NB4 (cell line): ENCODE measurements at regions not wholly inside any gene's neighbourhood (a gene's known extent, or its start where the extent isn't known, plus 50 kb on each side); places are given as distances from the start of the nearest gene placed in this dataset.

ENCODE experiments used
- DNase-seq: peaks from one replicate; pipeline ENCODE4 v3.0.0; 2010; ENCODE audit warnings: low read depth
- H3K4me3 ChIP-seq: one replicate; pipeline ENCODE4 v1.5.1; 2011; ENCODE audit warnings: mild to moderate bottlenecking, low read depth, low read length, moderate library complexity
- MYC ChIP-seq: IDR thresholded peaks from 2 replicates; pipeline ENCODE4 v1.6.1; 2011; ENCODE audit warnings: low read depth, low read length
- POLR2A ChIP-seq: IDR thresholded peaks from 2 replicates; pipeline ENCODE4 v1.6.1; 2011; ENCODE audit warnings: mild to moderate bottlenecking; ENCODE audit not compliant: insufficient read length; ENCODE audit errors: extremely low read depth
- TF ChIP-seq, protein P1 (sequence below): IDR thresholded peaks from 2 replicates; pipeline ENCODE4 v1.6.1; 2011; ENCODE audit warnings: low read depth, low read length
- TF ChIP-seq, protein P2 (sequence below): IDR thresholded peaks from one replicate; pipeline ENCODE4 v1.5.1; 2012; ENCODE audit warnings: low read depth, low read length

DNA sequence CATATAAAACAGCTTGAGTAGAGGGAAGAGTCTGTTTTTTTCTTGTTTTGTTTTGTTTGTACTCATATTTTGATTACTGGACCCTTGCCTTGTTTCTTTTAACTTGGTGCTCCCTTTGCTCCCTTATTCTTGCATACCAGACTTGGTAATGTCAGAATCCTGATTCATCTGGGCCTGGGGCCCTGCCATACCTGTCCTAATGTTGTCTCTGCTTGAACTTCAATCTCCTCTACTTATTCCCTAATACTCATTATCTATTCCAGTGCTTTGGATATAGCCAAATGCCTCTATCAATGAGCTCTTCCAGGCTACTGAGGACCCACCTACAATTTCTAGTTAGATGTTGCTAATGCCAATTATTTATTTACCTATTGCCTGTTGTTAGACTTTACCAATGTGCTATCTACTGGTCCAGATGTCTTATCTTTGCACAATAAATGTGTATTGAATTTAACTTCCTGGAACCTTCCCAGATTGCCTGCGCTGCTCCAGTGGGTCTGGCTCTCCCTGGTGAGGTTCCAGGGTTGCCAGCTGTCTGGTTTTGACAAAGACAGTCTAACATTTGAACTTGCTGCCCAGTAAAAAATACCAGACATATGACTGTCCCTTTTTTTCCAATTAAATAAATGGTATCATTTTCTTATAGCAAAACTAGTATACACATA is 64.4 kb upstream of the ACSL4 start:
- no peak for DNase-seq
- H3K4me3 ChIP-seq = no peak overlapping the region
- no peak for TF ChIP-seq POLR2A
- no peak for TF ChIP-seq MYC
- TF ChIP-seq, protein P1, sequence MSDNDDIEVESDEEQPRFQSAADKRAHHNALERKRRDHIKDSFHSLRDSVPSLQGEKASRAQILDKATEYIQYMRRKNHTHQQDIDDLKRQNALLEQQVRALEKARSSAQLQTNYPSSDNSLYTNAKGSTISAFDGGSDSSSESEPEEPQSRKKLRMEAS = no peak
- TF ChIP-seq, protein P2, sequence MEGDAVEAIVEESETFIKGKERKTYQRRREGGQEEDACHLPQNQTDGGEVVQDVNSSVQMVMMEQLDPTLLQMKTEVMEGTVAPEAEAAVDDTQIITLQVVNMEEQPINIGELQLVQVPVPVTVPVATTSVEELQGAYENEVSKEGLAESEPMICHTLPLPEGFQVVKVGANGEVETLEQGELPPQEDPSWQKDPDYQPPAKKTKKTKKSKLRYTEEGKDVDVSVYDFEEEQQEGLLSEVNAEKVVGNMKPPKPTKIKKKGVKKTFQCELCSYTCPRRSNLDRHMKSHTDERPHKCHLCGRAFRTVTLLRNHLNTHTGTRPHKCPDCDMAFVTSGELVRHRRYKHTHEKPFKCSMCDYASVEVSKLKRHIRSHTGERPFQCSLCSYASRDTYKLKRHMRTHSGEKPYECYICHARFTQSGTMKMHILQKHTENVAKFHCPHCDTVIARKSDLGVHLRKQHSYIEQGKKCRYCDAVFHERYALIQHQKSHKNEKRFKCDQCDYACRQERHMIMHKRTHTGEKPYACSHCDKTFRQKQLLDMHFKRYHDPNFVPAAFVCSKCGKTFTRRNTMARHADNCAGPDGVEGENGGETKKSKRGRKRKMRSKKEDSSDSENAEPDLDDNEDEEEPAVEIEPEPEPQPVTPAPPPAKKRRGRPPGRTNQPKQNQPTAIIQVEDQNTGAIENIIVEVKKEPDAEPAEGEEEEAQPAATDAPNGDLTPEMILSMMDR = no peak

DNA sequence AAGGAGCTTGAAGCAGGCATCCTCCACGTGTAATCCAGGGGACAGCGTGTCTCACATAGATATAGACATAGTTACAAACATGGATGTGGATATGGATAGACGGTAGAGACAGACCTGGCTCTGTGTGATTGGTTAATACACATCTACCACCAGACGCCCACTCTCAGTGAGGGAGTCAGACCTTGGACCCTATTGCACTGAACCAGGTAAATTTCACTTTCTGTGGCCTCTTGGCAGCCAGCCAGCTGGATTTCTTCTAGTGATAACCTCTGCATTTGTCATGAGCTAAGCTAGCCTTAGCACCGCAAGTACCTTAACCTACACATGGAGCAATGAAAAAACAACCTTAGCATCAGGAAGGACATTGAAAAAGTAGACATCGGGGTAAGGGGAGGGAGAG is 79.2 kb upstream of the ACSL4 start:
- no peak for TF ChIP-seq POLR2A
- DNase-seq = no peak
- no peak overlapping the region for H3K4me3 ChIP-seq

DNA sequence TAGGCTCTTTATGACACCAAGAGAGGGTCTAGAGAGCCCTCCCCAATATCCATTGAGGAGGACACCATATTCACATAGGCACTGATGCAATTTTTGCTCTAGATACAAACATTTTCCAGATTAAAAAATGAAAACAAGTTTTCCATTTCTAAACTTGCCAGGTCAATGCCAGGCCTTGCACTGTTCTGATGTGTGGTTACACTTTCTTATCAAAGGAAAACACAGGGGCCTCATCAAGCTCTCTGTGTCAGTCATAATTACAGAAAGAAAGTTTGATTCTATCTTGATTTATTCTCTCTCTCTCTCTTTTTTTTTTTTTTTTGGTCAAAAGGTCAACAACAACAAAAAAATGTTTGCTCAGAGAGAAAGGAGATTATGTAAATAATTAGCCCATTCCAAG is 80.2 kb upstream of the ACSL4 start:
- no peak for TF ChIP-seq POLR2A
- TF ChIP-seq, protein P2 = no peak
- TF ChIP-seq MYC = no peak
- TF ChIP-seq, protein P1 = no peak
- no peak overlapping the region for H3K4me3 ChIP-seq
- no peak for DNase-seq

DNA sequence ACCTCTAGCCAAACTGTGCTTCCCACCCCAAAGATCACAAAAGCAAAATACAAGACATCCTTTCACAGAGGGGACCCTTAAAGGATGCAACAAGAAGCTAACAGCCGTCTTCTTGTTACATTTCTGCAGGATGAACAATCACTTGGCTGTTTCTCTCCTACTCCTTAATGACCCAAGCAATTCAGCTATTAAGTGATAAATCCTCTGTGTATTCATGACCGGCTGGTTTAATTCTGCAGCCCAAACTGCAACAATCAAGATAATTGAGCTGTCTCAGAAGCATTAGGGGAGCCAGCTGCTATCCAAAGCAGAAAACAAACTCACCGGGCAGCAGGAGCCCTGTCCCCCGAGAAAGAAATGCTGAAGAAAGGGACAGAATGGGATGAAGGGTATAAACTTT is 85.9 kb upstream of the ACSL4 start:
- no peak for DNase-seq
- TF ChIP-seq MYC = no peak
- TF ChIP-seq, protein P2 = no peak
- TF ChIP-seq, protein P1 = no peak
- TF ChIP-seq POLR2A = no peak
- no peak overlapping the region for H3K4me3 ChIP-seq

DNA sequence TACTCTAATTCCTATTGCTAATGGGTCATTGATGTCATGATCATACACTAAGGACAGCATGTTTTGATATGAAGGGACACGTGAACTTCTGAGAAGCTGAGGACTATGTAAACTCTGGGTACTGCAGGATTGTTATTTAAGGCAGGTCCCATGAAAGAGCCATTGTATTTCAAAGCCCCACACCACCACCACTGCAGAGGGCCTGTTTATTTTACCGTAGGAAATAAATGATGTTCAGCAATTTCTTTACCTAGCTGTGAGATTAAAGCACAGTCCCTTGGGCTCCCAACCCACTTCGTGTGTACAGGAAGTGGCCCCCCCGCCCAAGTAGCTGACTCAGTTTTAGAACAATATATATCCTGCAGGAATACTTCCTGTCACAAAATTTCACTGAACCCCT is 89.8 kb upstream of the ACSL4 start:
- DNase-seq = no peak
- TF ChIP-seq, protein P1 = no peak
- TF ChIP-seq MYC (no peak), POLR2A (no peak)
- TF ChIP-seq, protein P2 = no peak
- H3K4me3 ChIP-seq = no peak overlapping the region

DNA sequence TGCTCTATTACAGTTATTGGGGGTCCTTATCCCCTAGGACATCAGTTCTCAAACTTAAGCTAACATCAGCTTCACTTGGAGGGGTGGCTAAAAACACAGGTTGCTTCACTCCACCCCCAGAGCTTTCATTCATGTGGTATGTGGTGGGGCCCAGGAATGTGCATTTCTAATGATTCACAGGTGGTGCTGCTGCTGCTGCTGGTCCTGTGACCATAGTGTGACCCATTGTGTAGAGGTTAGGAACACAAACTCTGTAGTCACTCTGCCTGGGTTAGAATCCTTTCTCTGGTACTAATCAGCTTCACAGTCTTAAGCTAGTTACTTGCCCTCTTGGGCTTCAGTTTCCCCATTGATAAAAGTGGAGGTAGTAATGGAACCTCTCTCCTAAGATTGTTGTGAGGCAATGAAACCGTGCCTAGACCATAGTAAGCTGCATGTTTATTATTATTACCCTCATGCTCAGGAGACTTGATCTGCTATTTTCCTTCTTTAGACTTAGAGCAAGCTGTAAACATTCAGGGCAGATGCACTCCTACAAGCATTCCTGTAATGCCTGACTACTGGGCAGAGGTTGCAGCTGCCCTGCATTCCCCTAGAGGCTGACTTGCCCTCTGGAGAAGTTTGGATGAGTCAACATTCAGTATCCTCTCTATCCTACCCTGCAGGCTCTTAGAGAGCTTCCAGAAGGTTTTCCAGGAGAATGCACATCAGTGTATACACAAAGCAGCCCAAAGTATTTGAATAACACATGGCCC is 94.1 kb upstream of the ACSL4 start:
- no peak for TF ChIP-seq POLR2A
- TF ChIP-seq, protein P1 = no peak
- no peak for DNase-seq
- H3K4me3 ChIP-seq = no peak overlapping the region

DNA sequence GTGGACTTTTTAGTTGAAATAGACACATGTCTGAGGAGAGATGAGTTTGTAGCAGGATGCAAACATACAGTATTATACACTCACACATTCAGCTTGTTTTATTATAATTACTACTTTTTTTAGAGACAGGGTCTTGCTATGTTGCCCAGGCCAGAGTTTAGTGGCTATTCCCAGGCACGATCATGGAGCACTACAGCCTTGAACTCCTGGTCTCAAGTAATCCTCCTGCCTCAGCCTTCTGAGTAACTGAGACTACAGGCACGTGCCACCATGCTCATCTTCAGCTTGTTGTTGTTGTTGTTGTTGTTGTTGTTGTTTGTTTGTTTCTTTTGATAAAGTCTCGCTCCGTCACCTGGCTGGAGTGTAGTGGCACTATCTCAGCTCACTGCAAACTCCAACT is 94.7 kb upstream of the ACSL4 start:
- TF ChIP-seq POLR2A = no peak
- no peak for TF ChIP-seq MYC
- TF ChIP-seq, protein P2 = no peak
- TF ChIP-seq, protein P1 = no peak
- no peak overlapping the region for H3K4me3 ChIP-seq
- DNase-seq = no peak
